Aorta (tissue), 5 donors: ENCODE measurements at regions not wholly inside any gene's neighbourhood (a gene's known extent, or its start where the extent isn't known, plus 50 kb on each side); places are given as distances from the start of the nearest gene placed in this dataset.

Experiments
- ATAC-seq: fragments of 200-7000 bp; cut with Tn5 transposase; one replicate; pipeline ENCODE4 v1.9.1; 2022; ENCODE audit warnings: moderate library complexity; ENCODE audit not compliant: low FRiP score
- DNase-seq, 2 donors: peaks; one replicate each; pipeline ENCODE4 v3.0.0-alpha.2; 2020
- H3K27ac ChIP-seq, 2 donors: one replicate each; pipeline ENCODE4 v1.5.1; 2013; ENCODE audit warnings: low read length in 2 of 2, mild to moderate bottlenecking in 2 of 2, moderate library complexity in 2 of 2, control low read depth in 1 of 2, inconsistent platforms in 1 of 2, low read depth in 1 of 2
- H3K27me3 ChIP-seq, 2 donors: one replicate each; pipeline ENCODE4 v1.6.1; 2013; ENCODE audit warnings: control low read depth in 1 of 2, low read length in 1 of 2, mild to moderate bottlenecking in 1 of 2, moderate library complexity in 1 of 2; ENCODE audit not compliant: insufficient read depth in 2 of 2, control insufficient read depth in 1 of 2
- H3K36me3 ChIP-seq, 2 donors: one replicate each; pipeline ENCODE4 v1.6.1; 2013; ENCODE audit warnings: control low read depth in 1 of 2, low read length in 1 of 2, mild to moderate bottlenecking in 1 of 2; ENCODE audit not compliant: insufficient read depth in 2 of 2, control insufficient read depth in 1 of 2
- H3K4me1 ChIP-seq, 2 donors: one replicate each; pipeline ENCODE4 v1.6.1; 2013; ENCODE audit warnings: low read length in 2 of 2, control low read depth in 1 of 2, mild to moderate bottlenecking in 1 of 2, moderate library complexity in 1 of 2; ENCODE audit not compliant: insufficient read depth in 2 of 2, control insufficient read depth in 1 of 2
- H3K4me3 ChIP-seq, 2 donors: one replicate each; pipeline ENCODE4 v1.5.1; 2013; ENCODE audit warnings: low read length in 2 of 2, control low read depth in 1 of 2, mild to moderate bottlenecking in 1 of 2
- H3K9me3 ChIP-seq: one replicate; pipeline ENCODE4 v1.6.1; 2013; ENCODE audit warnings: mild to moderate bottlenecking, low read length; ENCODE audit not compliant: control insufficient read depth
- WGBS, 2 donors: extraction: QIAGEN DNeasy Blood & Tissue Kit; methylation state at CpG; one replicate each; pipeline ENCODE4 v1.1.7; 2013; 5-methylcytosine and 5-hydroxymethylcytosine counted together
- intact Hi-C, 2 donors: fragments of 100-400 bp; cut with DNase I; formaldehyde crosslinking; loops; one replicate each; pipeline versions ENCODE4 v1.14.2 to v1.15.0; 2022
- donor health status: healthy with polysubstance abuse.
- donor health status: Bipolar disorder and iron deficiency.
- donor health status: DM: no; HTN: no; CAD: no.
- donor health status: DM: no; HTN: no; CAD: no.
- donor health status: DM: yes; HTN: yes; CAD: no.

DNA sequence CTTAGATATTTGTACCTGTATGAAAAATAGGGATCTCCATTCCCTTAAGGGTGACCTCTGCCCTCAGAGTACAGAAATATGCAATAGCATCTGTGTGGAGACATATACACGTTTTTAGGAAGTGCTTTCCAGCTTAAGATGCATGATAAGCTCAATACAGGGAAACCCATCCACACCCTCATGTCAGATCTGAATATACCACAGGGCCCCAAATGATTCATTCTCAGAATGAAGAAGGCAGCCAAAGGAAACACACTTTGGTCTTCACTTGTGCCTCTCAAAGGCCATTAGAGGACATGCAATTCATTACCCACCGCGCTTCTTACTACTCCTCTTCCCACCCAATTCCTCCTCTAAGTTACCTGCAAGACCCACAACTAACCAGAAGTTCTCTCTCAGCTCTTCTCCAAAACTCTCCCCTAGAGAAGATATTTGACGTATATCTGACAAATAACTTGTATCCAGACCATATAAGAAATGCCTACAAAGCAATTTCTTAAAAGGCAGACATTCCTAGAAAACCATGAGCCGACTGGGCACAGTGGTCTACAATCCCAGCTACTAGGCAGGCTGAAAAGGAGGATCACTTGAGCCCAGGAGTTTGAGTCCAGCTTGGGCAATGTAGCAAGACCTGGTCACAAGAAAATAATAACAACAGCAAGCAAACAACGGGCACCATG, 103.0 kb downstream of the OAT start:
- no peak for DNase-seq
- Histone ChIP-seq H3K9me3 (no peaks in the 10 kb centered on the region), H3K27me3 (no peaks in the 10 kb centered on the region), H3K36me3 (no peaks in the 10 kb centered on the region), H3K4me1 (no peaks in the 10 kb centered on the region), H3K27ac (no peak overlapping the region), H3K4me3 (no peak overlapping the region)
- no peak for ATAC-seq
- intact Hi-C loops: no loop called here
- WGBS, 2 donors: 64 to 80% methylated on average over 6 of the region's 6 CpGs

DNA sequence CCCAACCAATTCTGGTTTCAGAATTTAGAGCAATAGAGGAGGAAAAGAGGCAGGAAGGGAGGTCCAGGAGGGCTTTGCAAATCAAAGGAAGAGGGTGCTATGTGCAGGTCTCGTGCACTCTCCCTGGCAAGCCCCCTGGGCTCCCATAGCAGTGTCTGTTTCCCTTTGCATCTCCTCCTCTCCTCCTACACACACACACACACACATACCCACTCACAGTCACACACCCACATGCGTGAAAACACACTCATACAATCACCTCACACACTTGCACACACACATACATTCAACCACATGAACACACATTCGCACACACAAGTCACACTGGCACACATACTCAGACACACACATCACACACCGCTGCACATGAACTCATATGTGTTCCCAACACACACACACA, 105.3 kb downstream of the OAT start:
- Histone ChIP-seq H3K36me3 (no peaks in the 10 kb centered on the region), H3K9me3 (no peaks in the 10 kb centered on the region), H3K27ac (no peak overlapping the region), H3K4me1 (no peaks in the 10 kb centered on the region), H3K4me3 (no peak overlapping the region), H3K27me3 (no peaks in the 10 kb centered on the region)
- intact Hi-C loops: no loop called here
- no peak for DNase-seq
- WGBS, 2 donors: 94 to 96% methylated on average over 4 of the region's 4 CpGs
- ATAC-seq: no peak

DNA sequence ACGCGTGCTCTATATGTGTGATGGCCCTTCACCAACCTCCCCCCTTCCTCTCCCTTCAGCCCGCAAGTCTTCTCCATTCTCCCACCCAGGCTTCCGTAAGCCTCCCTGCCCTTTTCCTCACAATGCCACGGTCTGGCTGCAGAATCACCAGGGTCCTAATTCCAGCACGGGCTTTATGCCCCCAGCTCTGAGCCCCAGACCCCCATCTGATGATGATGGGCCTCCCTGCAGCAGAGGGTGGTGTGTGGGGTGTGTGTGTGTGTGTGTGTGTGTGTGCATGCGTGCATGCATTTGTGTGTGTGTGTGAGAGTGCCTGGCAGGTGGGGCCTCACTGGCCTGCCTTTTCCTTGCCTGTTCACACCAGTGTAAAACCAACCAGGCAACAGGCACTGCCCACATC, 109.9 kb downstream of the OAT start:
- H3K4me1 ChIP-seq: no peaks in the 10 kb centered on the region
- intact Hi-C loops: no loop called here
- ATAC-seq: no peak
- no peaks in the 10 kb centered on the region for H3K27me3 ChIP-seq
- H3K36me3 ChIP-seq: no peaks in the 10 kb centered on the region
- H3K27ac ChIP-seq: no peak overlapping the region
- no peaks in the 10 kb centered on the region for H3K9me3 ChIP-seq
- WGBS, 2 donors: 94 to 96% methylated on average over 7 of the region's 7 CpGs
- no peak overlapping the region for H3K4me3 ChIP-seq
- peak in 1 of 2 donors; percentile 25 for DNase-seq

DNA sequence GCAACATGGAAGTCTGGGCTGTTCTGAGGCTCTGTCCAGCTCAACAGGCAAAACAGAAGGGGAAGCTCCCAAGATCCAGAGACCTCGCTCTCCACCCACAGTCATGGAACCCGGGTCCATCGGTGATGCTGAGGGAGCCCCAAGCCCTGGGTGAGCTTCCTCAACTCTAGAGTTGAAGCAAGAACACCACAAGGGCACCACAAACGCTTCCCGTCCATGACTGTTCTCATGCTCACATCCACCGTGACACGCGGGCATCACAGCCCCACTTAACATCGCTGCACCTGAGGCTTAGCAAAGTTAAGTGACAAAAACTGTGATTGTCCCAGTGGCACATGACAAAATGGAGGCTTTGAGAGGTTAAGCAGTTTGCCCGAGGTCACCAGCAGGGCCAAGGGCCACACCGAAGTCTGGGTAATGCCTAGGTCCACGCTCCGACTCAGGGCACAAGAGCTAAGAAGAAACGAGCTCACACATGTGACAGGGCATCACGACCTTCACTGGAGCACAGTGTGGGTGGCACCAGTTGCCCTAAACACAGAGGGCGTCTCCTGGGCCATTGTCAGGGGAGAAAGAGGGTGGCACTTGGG, 110.6 kb downstream of the OAT start:
- DNase-seq (peak in 1 of 2 donors; percentile 41), ATAC-seq (no peak)
- Histone ChIP-seq H3K9me3 (no peaks in the 10 kb centered on the region), H3K27ac (no peak overlapping the region), H3K27me3 (no peaks in the 10 kb centered on the region), H3K4me3 (no peak overlapping the region), H3K36me3 (no peaks in the 10 kb centered on the region), H3K4me1 (no peaks in the 10 kb centered on the region)
- 90 to 91% methylated on average over 16 of the region's 16 CpGs for WGBS, 2 donors
- intact Hi-C loops: no loop called here

DNA sequence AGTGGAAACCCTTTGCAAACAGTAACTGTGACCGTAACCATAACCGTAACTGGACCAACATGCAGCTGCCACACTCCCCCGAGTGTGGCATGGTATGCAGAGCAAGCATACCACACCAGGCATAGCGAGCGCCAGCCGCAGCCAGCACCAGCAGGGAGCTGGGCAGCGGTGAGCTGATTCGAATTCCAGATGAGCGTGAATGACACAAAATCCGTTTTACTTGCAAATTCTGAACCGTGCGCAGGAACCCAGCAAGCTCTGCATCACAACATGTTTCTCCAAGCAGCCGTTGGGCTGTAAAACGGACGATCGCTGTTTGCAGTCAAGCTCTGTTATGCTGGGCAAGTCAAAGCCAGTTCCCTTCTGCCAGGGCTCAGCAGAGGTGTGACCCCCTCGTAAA, 111.1 kb downstream of the OAT start:
- intact Hi-C loops: no loop called here
- DNase-seq: peak in 1 of 2 donors; percentile 23

DNA sequence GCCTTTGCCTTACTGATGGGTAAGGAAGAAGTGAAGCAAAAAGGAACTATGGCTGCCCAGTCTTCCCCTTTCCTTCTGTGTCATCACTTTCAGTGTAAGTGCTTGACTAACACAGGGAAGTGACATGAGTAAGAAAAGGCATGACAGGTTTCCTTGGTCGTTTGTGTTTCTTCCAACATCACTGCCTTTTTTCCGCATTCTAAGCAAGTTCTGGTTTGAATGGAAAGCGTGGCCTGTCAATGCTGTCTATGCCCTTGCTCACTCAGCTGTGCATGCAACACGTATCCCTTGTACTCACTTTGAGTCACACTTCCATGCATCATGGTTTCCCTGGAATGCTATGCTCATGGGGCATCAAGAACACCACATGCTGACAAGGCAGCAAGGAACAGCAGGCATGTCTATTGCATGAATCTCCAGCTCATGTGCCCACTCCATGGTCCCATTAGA, 111.8 kb downstream of the OAT start:
- Histone ChIP-seq H3K4me3 (no peak overlapping the region), H3K9me3 (no peaks in the 10 kb centered on the region), H3K27ac (no peak overlapping the region), H3K27me3 (no peaks in the 10 kb centered on the region), H3K4me1 (no peaks in the 10 kb centered on the region), H3K36me3 (no peaks in the 10 kb centered on the region)
- no peak for DNase-seq
- WGBS, 2 donors: 78 to 86% methylated on average over 4 of the region's 4 CpGs
- no peak for ATAC-seq
- intact Hi-C loops: no loop called here

More for the DNA sequence above, 111.1 kb downstream of the OAT start:
- no peak for ATAC-seq
- Histone ChIP-seq H3K27me3 (no peaks in the 10 kb centered on the region), H3K27ac (no peak overlapping the region), H3K36me3 (no peaks in the 10 kb centered on the region), H3K9me3 (no peaks in the 10 kb centered on the region), H3K4me3 (no peak overlapping the region), H3K4me1 (no peaks in the 10 kb centered on the region)
- WGBS, 2 donors: 90 to 93% methylated on average over 17 of the region's 17 CpGs

DNA sequence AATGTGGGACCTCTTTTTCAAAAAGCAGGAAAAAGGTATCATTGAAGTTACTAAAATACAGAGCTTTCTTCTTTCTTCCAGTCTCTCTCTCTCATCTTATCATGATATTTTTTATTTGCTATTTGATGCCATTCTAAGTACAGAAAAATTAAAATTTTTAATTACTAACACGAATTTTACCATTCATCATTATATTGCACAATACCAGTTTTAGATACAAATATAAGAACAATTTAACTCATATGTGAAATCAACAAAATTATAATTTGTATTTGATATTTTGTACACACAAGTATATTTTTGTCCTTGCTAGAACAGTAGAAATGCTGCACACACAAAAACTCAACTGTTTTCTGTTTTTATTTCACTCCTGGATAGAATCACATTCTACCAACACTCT, 112.2 kb downstream of the OAT start:
- no peak for DNase-seq
- no peak overlapping the region for H3K4me3 ChIP-seq
- no peaks in the 10 kb centered on the region for H3K27me3 ChIP-seq
- intact Hi-C loops: no loop called here
- WGBS, 2 donors: 53 to 60% methylated on average over 1 of the region's 1 CpG
- H3K9me3 ChIP-seq: no peaks in the 10 kb centered on the region
- no peaks in the 10 kb centered on the region for H3K36me3 ChIP-seq
- no peak for ATAC-seq
- H3K27ac ChIP-seq: no peak overlapping the region
- H3K4me1 ChIP-seq: no peaks in the 10 kb centered on the region

DNA sequence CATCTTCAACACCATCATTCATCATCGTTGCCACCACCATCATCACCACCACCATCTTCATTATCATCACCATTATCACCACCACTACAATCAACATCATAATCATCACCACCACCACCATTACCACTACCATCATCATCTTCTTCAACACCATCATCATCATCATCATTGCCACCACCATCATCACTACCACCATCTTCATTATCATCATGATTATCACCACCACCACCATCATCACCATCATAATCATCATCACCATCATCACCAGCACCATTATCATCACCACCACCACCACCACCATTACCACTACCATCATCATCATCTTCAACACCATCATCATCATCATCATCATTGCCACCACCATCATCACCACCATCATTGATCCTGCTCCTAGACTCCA, 112.7 kb downstream of the OAT start:
- ATAC-seq (no peak), DNase-seq (no peak)
- no peak overlapping the region for H3K4me3 ChIP-seq
- no peaks in the 10 kb centered on the region for H3K27me3 ChIP-seq
- intact Hi-C loops: no loop called here
- H3K36me3 ChIP-seq: no peaks in the 10 kb centered on the region
- no peaks in the 10 kb centered on the region for H3K9me3 ChIP-seq
- no peak overlapping the region for H3K27ac ChIP-seq
- no peaks in the 10 kb centered on the region for H3K4me1 ChIP-seq
- WGBS, 2 donors: 93 to 95% methylated on average over 1 of the region's 1 CpG

DNA sequence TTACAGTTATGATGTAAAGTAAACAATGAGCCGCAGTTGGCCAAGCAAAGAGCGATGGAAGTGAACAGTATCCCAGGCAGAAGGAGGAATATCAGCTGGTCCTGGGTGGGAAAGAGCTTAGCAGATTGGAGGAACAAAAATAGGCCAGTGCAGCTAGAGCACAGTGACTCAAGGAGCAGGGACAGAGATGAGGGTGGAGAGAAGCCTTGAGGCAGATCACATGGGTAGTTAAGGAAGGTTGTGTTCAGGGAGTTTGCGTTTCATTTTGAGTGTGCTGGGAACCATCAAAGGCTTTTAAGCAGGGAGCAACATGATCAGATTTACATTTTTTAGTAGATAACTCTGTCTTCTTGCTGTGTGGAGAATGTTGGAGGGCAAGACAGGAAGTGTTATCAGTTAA, 113.6 kb downstream of the OAT start:
- Histone ChIP-seq H3K9me3 (no peaks in the 10 kb centered on the region), H3K4me3 (no peak overlapping the region), H3K27ac (no peak overlapping the region), H3K4me1 (no peaks in the 10 kb centered on the region), H3K36me3 (no peaks in the 10 kb centered on the region), H3K27me3 (no peaks in the 10 kb centered on the region)
- DNase-seq: no peak
- no peak for ATAC-seq
- 89 to 93% methylated on average over 3 of the region's 3 CpGs for WGBS, 2 donors
- intact Hi-C loops: no loop called here
